ENCODE measurements at regions not wholly inside any gene's neighbourhood (a gene's known extent, or its start where the extent isn't known, plus 50 kb on each side); places are given as distances from the start of the nearest gene placed in this dataset.

DNA sequence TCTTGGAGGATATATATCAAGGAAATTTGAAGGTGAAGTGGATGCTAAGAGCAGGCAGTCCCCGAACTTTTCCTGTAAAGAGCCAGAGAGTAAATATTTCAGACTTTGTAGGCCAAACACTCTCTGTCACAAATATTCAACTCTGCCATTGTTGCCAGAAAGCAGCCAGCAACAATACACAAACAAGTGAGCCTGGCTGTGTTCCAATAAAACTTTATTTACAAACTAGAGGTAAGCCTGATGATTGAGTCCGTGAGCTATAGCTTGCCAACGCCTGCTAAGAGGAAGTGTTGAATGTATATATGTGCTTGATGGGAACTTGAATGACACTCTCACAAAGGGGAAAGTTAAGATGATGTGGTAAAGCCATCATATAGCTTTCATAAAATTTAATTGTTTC, 166.0 kb upstream of the PLN start:
- Histone ChIP-seq H3K4me3 (no peak overlapping the region), H3K9me3 (ENCODE audit: low read depth) (no peaks in the 10 kb centered on the region), H3K36me3 (no peaks in the 10 kb centered on the region), H3K27me3 (no peaks in the 10 kb centered on the region), H3K27ac (no peak overlapping the region), H3K4me1 (ENCODE audit: low read depth) (no peaks in the 10 kb centered on the region)
- DNase-seq (ENCODE audit: low read depth in 1 of 2, low spot score in 1 of 2), result no peak
- TF ChIP-seq, protein P1, sequence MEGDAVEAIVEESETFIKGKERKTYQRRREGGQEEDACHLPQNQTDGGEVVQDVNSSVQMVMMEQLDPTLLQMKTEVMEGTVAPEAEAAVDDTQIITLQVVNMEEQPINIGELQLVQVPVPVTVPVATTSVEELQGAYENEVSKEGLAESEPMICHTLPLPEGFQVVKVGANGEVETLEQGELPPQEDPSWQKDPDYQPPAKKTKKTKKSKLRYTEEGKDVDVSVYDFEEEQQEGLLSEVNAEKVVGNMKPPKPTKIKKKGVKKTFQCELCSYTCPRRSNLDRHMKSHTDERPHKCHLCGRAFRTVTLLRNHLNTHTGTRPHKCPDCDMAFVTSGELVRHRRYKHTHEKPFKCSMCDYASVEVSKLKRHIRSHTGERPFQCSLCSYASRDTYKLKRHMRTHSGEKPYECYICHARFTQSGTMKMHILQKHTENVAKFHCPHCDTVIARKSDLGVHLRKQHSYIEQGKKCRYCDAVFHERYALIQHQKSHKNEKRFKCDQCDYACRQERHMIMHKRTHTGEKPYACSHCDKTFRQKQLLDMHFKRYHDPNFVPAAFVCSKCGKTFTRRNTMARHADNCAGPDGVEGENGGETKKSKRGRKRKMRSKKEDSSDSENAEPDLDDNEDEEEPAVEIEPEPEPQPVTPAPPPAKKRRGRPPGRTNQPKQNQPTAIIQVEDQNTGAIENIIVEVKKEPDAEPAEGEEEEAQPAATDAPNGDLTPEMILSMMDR (IDR thresholded peaks at IDR 0.05; ENCODE audit: low read depth, low read length), result no peak

DNA sequence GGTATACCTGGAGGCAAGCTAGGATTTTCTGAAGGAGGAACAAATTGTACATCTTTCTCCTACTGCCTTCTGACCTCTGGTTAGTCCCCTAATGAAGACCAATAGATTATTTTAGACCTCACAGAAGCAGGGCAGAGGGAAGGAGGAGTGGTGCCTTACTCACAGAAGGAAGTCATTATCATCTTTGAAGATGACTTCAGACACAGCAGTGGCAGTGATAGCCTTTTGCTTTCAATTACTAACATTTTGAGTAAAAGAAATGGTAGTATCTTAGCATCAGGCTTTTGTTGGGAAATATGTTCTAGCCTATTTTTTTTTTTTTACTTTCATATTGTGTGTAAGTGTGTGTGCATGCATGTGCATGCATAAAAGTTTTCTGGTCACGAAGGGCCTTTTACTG, 164.2 kb upstream of the PLN start:
- H3K4me1 ChIP-seq (ENCODE audit: low read depth), result no peaks in the 10 kb centered on the region
- no peak for DNase-seq (ENCODE audit: low read depth in 1 of 2, low spot score in 1 of 2)
- no peaks in the 10 kb centered on the region for H3K9me3 ChIP-seq (ENCODE audit: low read depth)
- no peak overlapping the region for H3K27ac ChIP-seq
- H3K27me3 ChIP-seq, result no peaks in the 10 kb centered on the region
- TF ChIP-seq, protein P1 (IDR thresholded peaks at IDR 0.05; ENCODE audit: low read depth, low read length), result no peak
- H3K36me3 ChIP-seq, result no peaks in the 10 kb centered on the region
- no peak overlapping the region for H3K4me3 ChIP-seq

DNA sequence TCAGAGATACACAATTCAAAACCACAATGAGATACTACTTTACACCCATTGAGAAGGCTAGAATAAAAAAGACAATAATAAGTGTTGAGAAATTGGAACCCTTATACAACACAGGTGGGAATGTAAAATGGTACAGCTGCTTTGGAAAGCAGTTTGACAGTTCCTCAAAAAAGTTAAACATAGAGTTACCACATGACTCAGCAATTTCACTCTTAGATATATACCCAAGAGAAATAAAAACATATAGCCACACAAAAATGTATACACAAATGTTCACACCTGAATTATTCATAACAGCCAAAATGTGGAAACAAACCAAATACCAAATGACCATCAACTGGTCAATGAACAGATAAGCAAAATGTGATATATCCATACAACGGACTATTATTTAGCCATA, 161.1 kb upstream of the PLN start:
- H3K9me3 ChIP-seq (ENCODE audit: low read depth), result no peaks in the 10 kb centered on the region
- no peak for DNase-seq (ENCODE audit: low read depth in 1 of 2, low spot score in 1 of 2)
- no peaks in the 10 kb centered on the region for H3K36me3 ChIP-seq
- no peaks in the 10 kb centered on the region for H3K4me1 ChIP-seq (ENCODE audit: low read depth)
- TF ChIP-seq, protein P1 (IDR thresholded peaks at IDR 0.05; ENCODE audit: low read depth, low read length), result no peak
- no peak overlapping the region for H3K27ac ChIP-seq
- H3K4me3 ChIP-seq, result no peak overlapping the region
- no peaks in the 10 kb centered on the region for H3K27me3 ChIP-seq

DNA sequence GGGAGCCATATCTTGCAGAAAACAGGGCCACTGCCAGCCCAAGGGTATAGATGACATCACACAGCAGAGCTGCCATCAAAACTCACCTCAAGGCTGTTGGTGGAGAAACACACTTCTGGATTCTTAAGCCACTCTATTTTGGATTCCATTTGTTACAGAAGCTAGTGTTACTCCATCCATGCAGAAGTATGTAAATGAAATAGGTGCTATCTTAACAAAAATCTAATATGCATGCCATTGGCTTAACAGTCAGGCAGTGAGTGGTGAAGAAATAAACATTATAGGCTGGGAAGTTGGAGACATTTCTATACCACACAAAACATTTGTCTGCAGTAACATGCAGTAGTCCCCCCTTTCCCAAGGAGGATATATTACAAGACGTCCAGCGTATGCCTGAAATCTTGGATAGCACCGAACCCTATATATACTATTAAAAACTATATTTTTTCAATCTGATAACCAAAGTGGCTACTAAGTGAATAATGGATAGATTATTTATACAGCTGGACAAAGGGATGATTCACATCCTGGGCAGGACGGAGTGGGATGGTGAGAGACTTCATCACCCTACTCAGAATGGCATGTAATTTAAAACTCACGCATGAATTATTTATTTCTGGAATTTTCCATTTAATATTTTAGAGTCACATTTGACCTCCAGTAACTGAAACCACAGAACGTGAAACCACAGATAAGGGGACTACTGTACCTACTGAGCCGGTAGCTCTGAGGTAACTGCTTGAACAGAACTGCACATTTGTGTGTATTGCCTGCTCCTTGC, 160.0 kb upstream of the PLN start:
- H3K4me3 ChIP-seq, result no peak overlapping the region
- peak in 1 of 2 donors; percentile 77 for DNase-seq (ENCODE audit: low read depth in 1 of 2, low spot score in 1 of 2)
- no peaks in the 10 kb centered on the region for H3K27me3 ChIP-seq
- no peaks in the 10 kb centered on the region for H3K4me1 ChIP-seq (ENCODE audit: low read depth)
- H3K9me3 ChIP-seq (ENCODE audit: low read depth), result no peaks in the 10 kb centered on the region
- H3K27ac ChIP-seq, result no peak overlapping the region
- H3K36me3 ChIP-seq, result no peaks in the 10 kb centered on the region
- TF ChIP-seq, protein P1 (IDR thresholded peaks at IDR 0.05; ENCODE audit: low read depth, low read length), result no peak

DNA sequence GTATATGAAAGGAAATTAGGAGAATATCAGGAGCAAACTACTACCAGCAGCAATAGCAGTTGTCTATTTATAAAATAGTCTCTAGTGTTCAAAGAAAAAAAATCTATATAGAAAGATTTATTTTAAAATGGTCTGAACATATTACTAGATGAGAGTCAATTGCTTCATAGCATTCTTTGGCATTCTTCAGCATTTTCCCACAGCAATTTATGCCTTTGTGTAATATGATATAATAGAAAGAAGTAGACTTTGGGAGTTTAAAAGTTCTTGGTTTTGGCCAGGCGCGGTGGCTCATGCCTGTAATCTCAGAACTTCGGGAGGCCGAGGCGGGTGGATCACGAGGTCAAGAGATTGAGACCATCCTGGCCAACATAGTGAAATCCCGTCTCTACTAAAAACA, 157.0 kb upstream of the PLN start:
- DNase-seq (ENCODE audit: low read depth in 1 of 2, low spot score in 1 of 2), result no peak
- no peaks in the 10 kb centered on the region for H3K27me3 ChIP-seq
- H3K4me1 ChIP-seq (ENCODE audit: low read depth), result no peaks in the 10 kb centered on the region
- no peak overlapping the region for H3K4me3 ChIP-seq
- no peak overlapping the region for H3K27ac ChIP-seq
- H3K36me3 ChIP-seq, result no peaks in the 10 kb centered on the region
- H3K9me3 ChIP-seq (ENCODE audit: low read depth), result no peaks in the 10 kb centered on the region
- TF ChIP-seq, protein P1 (IDR thresholded peaks at IDR 0.05; ENCODE audit: low read depth, low read length), result no peak

Data from cardiac muscle cell (in vitro differentiated cells and primary cell).